ENCODE measurements at regions not wholly inside any gene's neighbourhood (a gene's known extent, or its start where the extent isn't known, plus 50 kb on each side); places are given as distances from the start of the nearest gene placed in this dataset.

GRCh38 chr19:34844277-34844676, 71.3 kb upstream of the ZNF599 start:
- TF ChIP-seq CTCF (IDR thresholded peaks at IDR 0.05): no peak
- no peak for TF ChIP-seq EP300 (IDR thresholded peaks at IDR 0.05)

Data from upper lobe of left lung (tissue), 4 donors.